DND-41 (cell line): ENCODE measurements at regions not wholly inside any gene's neighbourhood (a gene's known extent, or its start where the extent isn't known, plus 50 kb on each side); places are given as distances from the start of the nearest gene placed in this dataset.

Experiments used
- ATAC-seq: fragments of 200-7000 bp; cut with Tn5 transposase; 3 replicates; pipeline ENCODE4 v1.9.1; 2021; ENCODE audit warnings: low read depth; ENCODE audit not compliant: insufficient read depth
- DNase-seq: peaks from one replicate; pipeline ENCODE4 v3.0.0-alpha.2; 2020
- H2AFZ ChIP-seq: 2 replicates; pipeline ENCODE4 v1.6.0; 2012; ENCODE audit warnings: low read depth, low read length
- H3K27ac ChIP-seq: 2 replicates; pipeline ENCODE4 v1.5.1; 2012; ENCODE audit warnings: low read length, inconsistent platforms
- H3K27me3 ChIP-seq: fragments of 200-600 bp; sonication (generic); 2 replicates; pipeline ENCODE4 v1.6.0; 2012; ENCODE audit warnings: low read length, mild to moderate bottlenecking, inconsistent platforms; ENCODE audit not compliant: insufficient read depth, poor library complexity
- H3K36me3 ChIP-seq: 2 replicates; pipeline ENCODE4 v1.5.1; 2012; ENCODE audit warnings: low read length, inconsistent platforms; ENCODE audit not compliant: insufficient read depth
- H3K4me1 ChIP-seq: 2 replicates; pipeline ENCODE4 v1.5.1; 2012; ENCODE audit warnings: mild to moderate bottlenecking, low read length; ENCODE audit not compliant: insufficient read depth
- H3K4me2 ChIP-seq: 2 replicates; pipeline ENCODE4 v1.6.0; 2012; ENCODE audit warnings: mild to moderate bottlenecking, moderate library complexity, low read length, inconsistent platforms; ENCODE audit not compliant: insufficient read depth
- H3K4me3 ChIP-seq, 2 experiments: fragments of 200-600 bp in 1 of 2; shearing (Covaris generic) in 1 of 2; 2 replicates each; pipeline ENCODE4 v1.5.1; 2012 to 2016; ENCODE audit warnings: inconsistent platforms in 2 of 2, low read length in 2 of 2, mild to moderate bottlenecking in 2 of 2, low read depth in 1 of 2, moderate library complexity in 1 of 2
- H3K79me2 ChIP-seq: 2 replicates; pipeline ENCODE4 v1.6.0; 2012; ENCODE audit warnings: low read length, inconsistent platforms; ENCODE audit not compliant: insufficient read depth
- H3K9ac ChIP-seq: 2 replicates; pipeline ENCODE4 v1.6.0; 2012; ENCODE audit warnings: low read depth, mild to moderate bottlenecking, inconsistent platforms, low read length, moderate library complexity
- H3K9me3 ChIP-seq: 2 replicates; pipeline ENCODE4 v1.5.1; 2012; ENCODE audit warnings: low read length, moderate library complexity, mild to moderate bottlenecking, inconsistent platforms; ENCODE audit not compliant: insufficient read depth, severe bottlenecking
- H4K20me1 ChIP-seq: 2 replicates; pipeline ENCODE4 v1.6.0; 2012; ENCODE audit warnings: low read length; ENCODE audit not compliant: insufficient read depth
- CTCF ChIP-seq: IDR thresholded peaks from 2 replicates; pipeline ENCODE4 v1.5.1; 2012; ENCODE audit warnings: borderline replicate concordance, low read length, moderate library complexity, mild to moderate bottlenecking; ENCODE audit not compliant: poor library complexity, severe bottlenecking; ENCODE audit errors: extremely low read depth
- EZH2 ChIP-seq: IDR thresholded peaks from 3 replicates; pipeline ENCODE4 v1.6.1; 2012; ENCODE audit warnings: borderline replicate concordance, low read depth, mild to moderate bottlenecking, moderate library complexity, low read length, inconsistent platforms; ENCODE audit not compliant: severe bottlenecking

- Histone ChIP-seq H2AFZ (no peak overlapping the region), H4K20me1 (no peaks in the 10 kb centered on the region), H3K27ac (0 out of 2 replicates have a peak overlapping the region, but pooled peaks have one; percentile 16), H3K9ac (no peak overlapping the region), H3K27me3 (no peaks in the 10 kb centered on the region), H3K4me3 (no peak overlapping the region), H3K4me2 (no peak overlapping the region), H3K36me3 (no peaks in the 10 kb centered on the region), H3K4me1 (peaks cover 35% of the 10 kb centered on the region), H3K79me2 (no peaks in the 10 kb centered on the region), H3K9me3 (peaks cover 4% of the 10 kb centered on the region)
- no peak for ATAC-seq
- TF ChIP-seq CTCF, result no peak
- TF ChIP-seq EZH2, result no peak
- no peak for DNase-seq
These were observed 91.0 kb downstream of the CPN2 start for GRCh38 chr3:194259982-194260766.

GRCh38 chr3:194261581-194262063, 89.5 kb downstream of the CPN2 start:
- no peak overlapping the region for H2AFZ ChIP-seq

GRCh38 chr3:194262176-194262924, 88.8 kb downstream of the CPN2 start:
- ATAC-seq (no peak), DNase-seq (no peak)
- Histone ChIP-seq H3K4me3 (no peak overlapping the region), H4K20me1 (no peaks in the 10 kb centered on the region), H3K27me3 (no peaks in the 10 kb centered on the region), H3K4me2 (no peak overlapping the region), H3K27ac (no peak overlapping the region), H2AFZ (no peak overlapping the region), H3K4me1 (peaks cover 13% of the 10 kb centered on the region), H3K9me3 (peaks cover 4% of the 10 kb centered on the region), H3K36me3 (no peaks in the 10 kb centered on the region), H3K79me2 (no peaks in the 10 kb centered on the region), H3K9ac (no peak overlapping the region)
- TF ChIP-seq CTCF (no peak), EZH2 (no peak)

More at GRCh38 chr3:194261581-194262063, 89.5 kb downstream of the CPN2 start:
- Histone ChIP-seq H3K27me3 (no peaks in the 10 kb centered on the region), H3K9ac (no peak overlapping the region), H3K36me3 (no peaks in the 10 kb centered on the region), H3K79me2 (no peaks in the 10 kb centered on the region), H3K4me2 (no peak overlapping the region), H3K27ac (no peak overlapping the region), H4K20me1 (no peaks in the 10 kb centered on the region), H3K4me1 (peaks cover 20% of the 10 kb centered on the region), H3K4me3 (no peak overlapping the region), H3K9me3 (peaks cover 4% of the 10 kb centered on the region)
- no peak for TF ChIP-seq EZH2
- no peak for TF ChIP-seq CTCF
- ATAC-seq, result no peak
- DNase-seq, result no peak
